GM18909 (cell line): ENCODE measurements at regions not wholly inside any gene's neighbourhood (a gene's known extent, or its start where the extent isn't known, plus 50 kb on each side); places are given as distances from the start of the nearest gene placed in this dataset.

ENCODE experiments used
- ATAC-seq: cut with Tn5 transposase; IDR thresholded peaks from one replicate; pipeline ENCODE4 v1.9.1; 2021; ENCODE audit warnings: mild to moderate bottlenecking; ENCODE audit not compliant: unreplicated experiment, poor library complexity

DNA sequence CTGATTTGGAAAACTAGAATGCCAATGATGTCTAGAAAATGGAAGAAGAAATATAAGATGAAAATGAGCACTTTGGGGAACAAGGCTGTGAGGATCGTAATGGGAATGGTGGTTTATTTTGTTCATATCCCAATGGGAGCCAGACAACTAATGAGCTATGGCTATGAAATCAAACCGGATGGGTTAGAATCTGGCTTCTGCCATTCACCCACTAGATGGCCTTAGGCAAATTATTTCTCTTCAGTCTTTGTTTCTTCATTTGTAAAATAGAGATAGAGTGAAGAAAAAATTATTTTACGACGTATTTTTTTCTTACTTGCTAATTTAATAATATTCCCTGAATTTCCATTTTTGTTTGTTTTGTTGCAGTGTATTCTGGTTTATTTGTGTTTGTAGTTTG lies 572.1 kb upstream of the IGFBP3 start:
- ATAC-seq, result no peak

DNA sequence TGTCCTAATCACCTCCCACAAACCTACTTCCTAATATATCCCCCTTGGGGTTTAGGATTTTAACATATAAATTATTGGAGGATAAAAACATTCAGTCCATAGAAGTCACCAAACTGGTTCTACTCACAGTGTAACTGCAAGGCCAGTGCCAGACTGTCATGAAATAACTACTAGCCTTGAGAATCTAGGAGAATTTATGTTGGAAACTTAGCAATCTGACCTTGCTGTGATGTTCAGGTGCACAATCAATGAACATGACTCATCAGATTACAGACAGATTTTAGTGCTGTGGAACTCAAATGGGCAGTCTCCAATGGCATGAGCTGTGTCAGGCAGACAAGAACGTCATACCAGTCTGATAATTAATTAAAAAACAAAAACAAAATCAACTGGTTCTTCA lies 571.4 kb upstream of the IGFBP3 start:
- no peak for ATAC-seq

DNA sequence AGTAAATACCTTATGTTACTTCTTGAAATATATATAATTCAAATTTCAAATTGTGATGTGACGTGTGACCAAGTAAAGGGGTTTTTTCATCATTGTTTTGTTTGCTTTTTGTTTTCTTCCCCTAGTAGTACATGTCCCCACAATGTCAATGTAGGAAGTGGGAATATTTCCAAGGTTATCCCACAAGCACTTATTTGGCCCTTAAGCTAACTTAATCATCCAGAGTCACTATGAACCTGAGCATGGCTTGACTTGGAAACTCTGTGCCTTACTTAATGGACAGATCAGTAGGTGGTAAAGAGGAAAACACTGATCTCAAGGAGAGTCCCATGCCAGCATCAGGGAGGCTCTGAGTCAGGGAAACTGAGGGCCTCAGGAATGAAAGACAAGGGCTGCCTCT lies 569.3 kb upstream of the IGFBP3 start:
- ATAC-seq, result no peak

DNA sequence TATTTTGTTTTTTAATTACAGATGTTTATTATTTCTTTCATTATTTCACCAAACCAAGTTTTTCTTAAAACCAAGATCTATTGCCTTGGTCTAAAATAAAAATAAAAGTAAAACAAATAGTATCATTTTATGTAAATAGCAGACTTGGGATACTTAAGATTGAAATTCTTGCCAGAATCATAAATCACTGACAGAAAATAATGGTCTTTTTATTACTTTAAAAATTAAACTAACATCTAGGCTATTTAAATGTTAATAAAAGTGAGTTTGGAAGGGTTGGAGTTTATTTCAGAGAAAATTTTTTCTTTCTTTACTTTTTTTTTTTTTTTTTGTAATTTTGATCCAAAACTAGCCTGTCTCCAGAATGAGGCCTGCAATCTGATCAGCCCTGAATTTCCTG lies 568.0 kb upstream of the IGFBP3 start:
- ATAC-seq, result no peak

DNA sequence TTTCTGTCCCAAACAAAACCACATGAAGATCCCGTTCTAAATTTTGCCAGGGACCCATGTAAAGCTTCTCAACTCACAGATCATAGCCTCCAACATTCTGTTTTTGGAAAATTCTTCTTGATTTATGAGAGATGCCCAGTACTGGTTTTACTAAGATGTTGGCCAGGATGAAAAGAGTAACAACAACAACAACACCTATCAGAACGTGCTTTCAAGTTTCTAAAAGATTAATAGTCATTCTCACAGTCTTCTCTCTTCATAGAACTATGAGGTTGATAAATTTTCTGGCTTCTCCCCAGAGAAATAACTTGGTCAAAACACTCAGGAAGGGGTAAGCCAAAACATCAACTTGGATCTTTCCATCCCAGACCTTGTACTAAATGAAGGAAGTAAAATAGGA lies 567.5 kb upstream of the IGFBP3 start:
- ATAC-seq, result no peak

DNA sequence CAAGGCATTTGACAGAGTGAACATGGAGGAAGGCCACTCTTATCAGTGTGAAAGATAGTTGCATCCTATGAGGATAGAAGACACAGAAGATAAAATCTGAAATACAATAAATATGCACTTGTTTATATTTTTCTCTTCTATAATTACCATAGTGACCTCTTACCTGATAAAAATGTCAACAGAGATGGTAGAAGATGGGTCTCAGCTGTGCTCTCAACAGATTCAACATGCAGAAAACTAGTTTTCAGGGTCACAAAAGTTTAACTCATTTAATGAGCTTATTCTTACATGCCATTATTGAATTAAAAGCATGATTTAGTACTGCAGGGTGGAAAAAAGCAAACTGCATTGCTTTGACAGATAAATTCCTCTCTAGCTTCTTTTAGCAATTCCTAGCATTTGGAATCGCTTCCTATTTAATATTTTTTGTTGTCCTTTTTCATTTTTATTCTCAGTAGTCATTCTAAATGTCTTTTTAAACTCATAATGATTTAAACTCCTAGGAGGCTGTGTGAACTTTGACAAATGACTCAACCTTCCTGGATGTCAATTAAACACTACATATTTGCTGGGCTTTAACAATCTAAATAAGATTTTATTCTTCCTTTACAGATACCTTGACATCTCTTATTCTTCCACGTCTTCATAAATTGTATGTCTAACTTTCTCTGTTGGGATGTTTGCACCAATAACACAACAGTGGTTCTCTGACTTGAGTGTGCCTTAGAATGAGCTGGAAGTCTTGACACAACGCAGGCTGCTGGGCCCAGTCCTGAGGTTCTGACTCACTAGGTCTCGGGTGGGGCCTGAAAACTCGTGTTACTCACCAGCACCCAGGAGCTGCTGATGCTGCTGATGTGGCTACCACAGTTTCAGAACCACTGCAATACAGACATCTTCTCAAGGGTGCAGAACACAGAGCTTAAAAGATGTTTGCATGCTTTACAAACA lies 565.5 kb upstream of the IGFBP3 start:
- ATAC-seq, result no peak

DNA sequence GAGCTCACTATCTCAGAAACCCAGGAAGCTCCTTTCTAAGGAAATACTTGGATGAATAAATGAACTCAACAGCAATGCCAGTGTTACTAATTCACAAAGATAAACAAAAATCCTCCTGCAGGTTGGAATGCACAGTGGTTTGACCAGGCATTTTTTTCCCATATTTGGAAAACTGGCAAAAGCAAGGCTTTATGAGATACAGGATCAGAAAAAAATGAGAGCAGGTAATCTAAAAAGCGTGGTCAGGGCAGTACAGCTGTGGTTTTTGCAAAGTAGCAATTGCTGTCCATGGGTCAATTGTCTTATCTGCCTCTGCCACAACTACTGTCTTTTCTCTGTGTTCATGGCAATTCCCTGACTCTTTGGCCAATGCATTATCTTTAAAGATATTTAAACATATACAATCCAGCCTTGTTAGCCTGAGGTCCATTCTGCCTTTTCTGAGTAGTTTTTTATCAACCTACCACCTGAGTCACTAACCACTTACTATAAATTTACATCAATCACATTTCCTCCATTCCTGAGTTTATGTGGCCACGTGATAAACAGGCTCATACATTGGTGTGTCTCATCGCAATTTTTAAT lies 564.5 kb upstream of the IGFBP3 start:
- no peak for ATAC-seq

DNA sequence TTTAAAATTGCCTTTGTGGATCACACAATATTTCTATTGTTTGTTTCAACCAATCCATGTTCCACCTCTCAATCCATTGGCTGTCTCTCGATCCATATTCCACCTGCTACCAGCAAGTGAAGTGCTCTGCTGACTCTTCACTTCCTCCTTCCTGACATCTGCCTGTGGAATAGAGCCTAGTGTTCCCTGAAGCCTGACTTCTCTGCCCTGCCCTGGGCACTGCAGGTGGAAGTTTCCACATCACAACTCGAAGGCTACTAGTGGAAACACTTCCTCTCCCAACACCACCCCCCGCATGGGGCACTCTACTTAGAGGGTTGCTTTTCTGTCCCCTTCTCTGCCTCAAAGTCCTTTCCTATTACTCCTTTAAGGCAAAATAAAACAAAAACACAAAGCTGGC lies 563.8 kb upstream of the IGFBP3 start:
- no peak for ATAC-seq

DNA sequence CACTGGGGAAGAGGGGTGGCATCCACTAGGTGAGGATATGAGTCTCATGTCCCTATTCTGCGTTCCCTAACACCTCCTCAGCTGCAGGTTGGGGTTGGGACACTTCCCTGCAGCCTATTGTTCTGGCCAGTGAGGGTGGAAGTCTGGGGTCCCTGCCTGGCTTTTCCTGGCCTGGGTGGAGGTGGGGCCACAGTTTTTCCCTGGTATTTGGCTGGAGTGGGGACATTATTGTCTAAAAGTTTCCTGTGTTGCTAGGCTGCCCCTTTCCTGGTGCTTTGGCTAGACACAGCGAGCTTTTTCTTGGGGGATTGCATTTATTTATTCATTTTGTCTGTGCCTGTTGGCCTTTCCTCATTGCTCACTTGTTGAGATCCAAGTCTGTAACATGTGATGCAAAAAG lies 559.5 kb upstream of the IGFBP3 start:
- ATAC-seq, result no peak

DNA sequence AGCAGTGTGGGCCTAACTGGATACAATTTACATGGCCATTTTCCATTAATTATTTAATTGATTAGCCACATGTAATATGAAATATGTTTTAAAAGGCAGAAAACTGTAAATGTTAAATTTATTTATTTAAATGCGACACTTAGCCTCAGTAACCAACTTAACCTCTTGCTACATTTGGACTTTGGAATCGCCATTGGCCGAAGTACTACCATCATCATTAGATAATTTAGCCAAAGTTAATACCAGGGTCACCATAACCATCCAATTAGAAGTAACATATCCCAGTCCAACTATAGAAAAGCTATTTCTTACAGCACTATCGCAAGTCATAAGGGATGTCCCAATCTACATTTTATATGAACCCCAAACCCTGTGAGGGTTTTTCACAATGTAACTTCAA lies 558.6 kb upstream of the IGFBP3 start:
- no peak for ATAC-seq

DNA sequence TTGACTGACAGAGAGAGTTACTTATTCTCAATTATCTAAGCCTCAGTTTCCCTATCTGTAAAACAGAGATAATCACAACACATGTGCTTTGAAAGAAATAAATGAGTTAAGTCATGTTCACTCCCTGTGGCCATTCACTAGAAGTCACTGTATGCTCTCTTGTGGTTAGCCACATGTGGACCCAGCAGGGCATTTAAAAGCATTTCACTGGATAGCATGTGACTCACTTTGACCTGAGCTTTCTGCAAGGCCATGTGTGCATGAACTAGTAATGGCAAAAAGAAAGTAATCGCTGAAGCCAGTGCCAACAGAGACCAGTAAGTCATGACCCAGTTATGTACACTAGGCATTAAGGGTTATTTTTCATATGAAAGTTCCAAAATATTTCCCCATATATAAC lies 557.0 kb upstream of the IGFBP3 start:
- ATAC-seq, result no peak

DNA sequence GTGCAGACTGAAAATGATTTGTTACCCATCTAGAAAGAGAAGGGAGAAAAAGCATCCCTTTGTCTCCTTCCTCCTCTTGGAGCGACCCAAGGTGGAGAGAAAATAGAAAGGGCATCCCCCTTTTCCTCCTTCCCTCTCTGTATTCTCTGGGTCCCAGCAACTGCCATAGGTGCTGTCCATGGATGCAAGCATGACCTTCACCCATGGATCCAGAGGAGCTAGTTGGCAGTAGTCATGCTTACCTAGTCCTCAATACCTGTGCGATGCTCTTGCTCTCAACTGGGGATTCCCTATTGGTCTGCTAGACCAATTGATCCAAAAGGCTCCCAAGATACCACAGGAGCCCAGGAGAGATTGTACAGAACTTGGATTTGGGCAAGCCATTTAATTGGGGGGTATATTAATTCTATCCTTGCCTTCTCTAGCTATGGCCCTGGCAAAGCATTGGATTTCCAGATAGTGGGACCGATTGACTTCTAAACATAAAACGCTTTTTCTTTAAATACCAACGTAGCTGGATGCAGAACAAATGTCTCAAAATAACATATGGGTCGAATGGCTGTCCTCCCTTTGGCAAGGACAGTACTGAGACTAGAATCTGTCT lies 547.8 kb upstream of the IGFBP3 start:
- ATAC-seq, result no peak

DNA sequence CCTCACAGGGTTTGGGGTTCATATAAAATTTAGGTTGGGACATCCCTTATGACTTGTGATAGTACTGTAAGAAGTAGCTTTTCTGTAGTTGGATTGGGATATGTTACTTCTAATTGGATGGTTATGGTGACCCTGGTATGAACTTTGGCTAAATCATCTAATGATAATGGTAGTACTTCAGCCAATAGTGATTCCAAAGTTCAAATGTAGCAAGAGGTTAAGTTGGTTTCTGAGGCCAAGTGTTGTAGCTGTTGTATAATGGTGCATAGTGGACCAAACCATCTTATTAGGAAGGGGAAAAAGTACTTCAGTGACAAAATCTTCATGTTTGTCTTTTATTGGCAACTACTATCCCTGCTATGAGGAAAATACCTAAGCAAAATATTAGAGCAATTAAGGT lies 542.1 kb upstream of the IGFBP3 start:
- ATAC-seq, result no peak

DNA sequence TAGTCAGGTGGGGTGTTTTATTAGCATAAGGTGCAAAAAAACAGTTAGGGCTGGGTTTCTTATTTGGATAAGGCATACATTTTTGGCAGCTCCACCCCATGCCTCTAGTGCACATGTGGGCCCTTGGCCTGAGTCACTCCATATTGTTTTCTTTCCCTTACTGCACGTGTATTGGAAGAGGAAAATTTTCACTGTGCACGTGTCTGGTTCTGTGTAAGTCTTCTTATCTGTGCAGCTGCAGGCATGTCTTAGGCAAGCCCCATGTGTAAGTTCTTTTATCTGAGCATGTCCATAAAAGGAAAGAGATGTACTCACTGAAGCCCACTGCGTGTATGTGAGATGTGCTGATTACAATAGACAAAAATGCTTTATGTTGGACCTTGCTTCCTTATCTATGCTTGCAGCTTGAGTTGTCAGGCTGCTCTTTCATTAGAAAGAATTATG lies 540.3 kb upstream of the IGFBP3 start:
- ATAC-seq, result no peak

DNA sequence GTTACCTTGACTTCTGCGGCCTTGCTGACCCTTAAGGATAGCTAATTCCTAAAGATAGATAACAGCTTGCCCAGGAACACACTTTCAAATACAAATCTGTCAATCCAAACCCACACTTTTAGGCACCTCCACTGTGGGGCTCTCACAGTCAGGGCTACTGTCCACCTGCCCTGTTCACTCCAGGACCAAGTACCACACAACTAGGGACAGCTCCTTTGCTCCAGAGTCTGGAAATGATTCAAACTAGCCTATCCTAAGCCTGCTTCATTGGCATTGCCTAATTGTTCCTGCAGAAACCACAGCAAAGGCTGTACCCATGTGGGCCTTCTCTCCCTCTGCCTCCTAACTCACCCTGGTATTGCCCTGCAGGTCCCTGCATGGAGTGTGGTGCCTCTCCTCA lies 538.9 kb upstream of the IGFBP3 start:
- ATAC-seq, result no peak

DNA sequence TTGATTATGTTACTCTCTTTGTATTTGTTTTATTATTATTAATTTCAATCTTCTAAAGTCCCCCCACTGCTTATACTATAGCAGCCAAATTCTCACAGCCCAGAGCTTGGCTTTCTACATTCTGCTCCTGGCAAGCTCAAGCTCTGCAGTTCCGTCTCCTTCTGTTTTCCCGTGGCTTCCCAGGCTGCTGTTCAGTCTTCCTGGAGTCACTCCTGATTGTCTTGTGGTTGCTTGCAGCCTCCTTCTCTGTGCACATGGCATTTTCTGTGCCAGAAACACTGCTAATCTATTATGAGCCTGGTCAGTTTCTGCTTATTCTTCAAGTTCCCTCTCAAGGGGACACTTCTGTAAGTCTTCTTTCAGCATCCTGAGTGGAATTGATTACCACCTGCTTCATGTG lies 533.7 kb upstream of the IGFBP3 start:
- ATAC-seq, result no peak

DNA sequence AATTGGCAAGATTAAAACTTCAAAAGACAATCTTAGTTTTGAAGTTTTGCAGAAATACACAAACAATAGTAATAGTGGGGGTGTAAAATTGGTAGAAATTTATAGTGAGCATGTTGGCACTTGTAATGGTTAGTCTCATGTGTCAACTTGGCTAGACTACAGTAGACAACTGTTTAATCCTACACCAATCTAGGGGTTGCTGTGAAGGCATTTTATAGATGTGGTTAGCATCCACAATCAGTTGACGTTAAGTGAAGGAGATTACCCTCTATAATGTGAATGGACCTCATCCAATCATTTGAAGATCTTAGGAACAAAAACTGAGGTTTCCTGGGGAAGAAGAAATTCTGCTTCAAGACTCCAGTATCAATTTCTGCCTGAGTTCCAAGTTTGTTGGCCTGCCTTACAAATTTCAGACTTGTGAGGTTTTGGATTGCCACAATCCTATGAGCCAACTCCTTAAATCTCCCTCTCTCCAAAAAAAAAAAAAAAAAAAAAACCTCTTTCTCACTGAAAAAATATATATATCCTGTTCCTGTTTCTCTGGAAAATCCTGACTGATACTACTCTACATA lies 531.6 kb upstream of the IGFBP3 start:
- ATAC-seq, result no peak

DNA sequence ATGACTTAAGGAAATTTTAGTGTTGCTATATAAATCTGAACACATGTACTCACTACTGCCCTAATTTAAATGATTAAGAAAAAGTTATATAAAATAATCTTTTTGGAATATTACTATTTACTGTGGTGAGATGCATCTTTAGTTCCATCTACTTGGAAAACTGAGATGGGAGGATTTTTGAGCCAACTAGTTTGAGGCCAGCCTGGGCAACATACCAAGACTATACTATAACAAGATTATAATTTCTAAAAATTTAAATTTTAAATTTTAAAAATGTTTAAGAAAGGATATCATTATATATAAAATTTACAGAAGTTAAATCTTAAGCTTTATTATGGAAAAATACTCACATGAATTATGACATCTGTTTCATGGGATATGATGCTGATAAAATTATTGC lies 530.8 kb upstream of the IGFBP3 start:
- no peak for ATAC-seq

DNA sequence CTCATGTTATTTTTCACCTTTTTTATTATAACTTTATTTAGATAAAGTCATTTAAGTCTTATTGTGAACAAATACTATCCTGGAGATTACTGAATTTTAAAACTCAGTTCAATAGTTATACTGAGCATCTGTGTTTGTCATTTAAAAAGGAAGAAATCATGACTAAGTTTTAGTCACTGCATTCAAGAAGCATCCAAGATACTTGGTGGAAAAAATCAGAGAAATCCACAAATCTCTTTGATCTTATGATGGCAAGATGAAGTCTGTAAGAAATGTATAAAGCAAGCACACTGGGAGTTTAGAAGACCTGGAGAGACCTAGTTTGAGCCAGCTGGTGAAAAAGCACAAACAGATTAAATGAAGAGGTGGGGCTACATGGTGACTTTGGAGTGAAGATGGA lies 529.8 kb upstream of the IGFBP3 start:
- no peak for ATAC-seq

DNA sequence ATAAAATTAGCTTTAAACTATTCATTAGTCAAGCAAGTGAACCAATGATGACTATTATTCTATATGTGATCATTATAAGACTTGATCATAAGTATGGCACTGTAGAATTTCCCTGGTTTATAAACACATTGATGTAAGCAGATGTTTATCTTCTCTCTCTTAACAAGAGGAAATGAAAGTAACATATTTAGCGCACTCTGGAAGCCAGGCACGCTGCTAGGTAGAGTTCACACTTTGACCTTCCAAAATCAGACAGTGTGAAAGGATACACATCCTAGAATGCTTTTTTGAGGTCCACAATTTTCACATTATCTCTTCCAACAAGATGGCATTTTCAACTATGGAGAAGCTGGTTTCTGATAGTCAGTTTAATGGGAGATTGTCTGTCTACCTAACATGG lies 529.4 kb upstream of the IGFBP3 start:
- no peak for ATAC-seq

DNA sequence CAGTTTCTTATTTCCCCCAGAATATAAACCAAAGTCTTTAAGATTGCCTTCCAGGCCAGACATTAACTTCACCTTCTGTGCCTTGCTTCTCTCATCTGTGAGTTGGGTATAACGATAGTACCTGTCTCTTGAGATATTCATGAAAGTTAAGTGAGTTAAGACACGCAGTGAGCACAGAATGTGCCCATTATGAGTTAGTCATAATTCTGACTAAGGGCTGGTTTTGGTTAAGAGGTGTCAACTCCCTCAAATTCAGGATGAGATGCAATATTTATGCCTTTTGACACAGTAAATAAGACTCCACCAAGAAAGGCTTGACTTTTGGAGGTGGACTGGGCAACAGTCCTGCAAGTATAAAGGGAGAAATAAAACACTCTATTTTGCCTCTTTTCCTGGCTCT lies 528.7 kb upstream of the IGFBP3 start:
- ATAC-seq, result no peak
